ENCODE measurements at regions not wholly inside any gene's neighbourhood (a gene's known extent, or its start where the extent isn't known, plus 50 kb on each side); places are given as distances from the start of the nearest gene placed in this dataset.

DNA sequence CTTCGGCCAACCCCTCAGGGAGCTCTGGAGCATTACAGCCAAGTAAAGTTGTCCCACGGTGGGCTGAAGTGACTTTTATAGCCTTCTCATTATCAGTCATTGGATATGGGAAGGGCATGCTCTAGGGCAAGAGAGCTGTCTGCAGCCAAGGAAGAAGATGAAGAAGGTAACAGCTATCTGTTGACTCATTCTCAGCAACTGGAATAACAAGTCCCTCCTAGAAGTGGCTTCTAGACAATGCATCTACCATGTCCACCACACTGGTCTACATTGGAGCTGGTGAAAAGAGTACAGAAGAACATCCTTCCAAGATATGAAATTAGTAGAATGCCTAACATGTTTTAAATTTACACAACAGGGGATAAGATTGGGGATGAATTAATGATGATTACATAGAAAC is 524.2 kb downstream of the ACTL7B start:
- peaks cover 16% of the 10 kb centered on the region for H3K4me1 Mint-ChIP-seq
- peaks cover 2% of the 10 kb centered on the region for H3K27me3 Mint-ChIP-seq (ENCODE audit: low read depth, poor library complexity)
- DNase-seq: no peak
- H3K4me3 Mint-ChIP-seq: no peak overlapping the region
- TF ChIP-seq, protein P1, sequence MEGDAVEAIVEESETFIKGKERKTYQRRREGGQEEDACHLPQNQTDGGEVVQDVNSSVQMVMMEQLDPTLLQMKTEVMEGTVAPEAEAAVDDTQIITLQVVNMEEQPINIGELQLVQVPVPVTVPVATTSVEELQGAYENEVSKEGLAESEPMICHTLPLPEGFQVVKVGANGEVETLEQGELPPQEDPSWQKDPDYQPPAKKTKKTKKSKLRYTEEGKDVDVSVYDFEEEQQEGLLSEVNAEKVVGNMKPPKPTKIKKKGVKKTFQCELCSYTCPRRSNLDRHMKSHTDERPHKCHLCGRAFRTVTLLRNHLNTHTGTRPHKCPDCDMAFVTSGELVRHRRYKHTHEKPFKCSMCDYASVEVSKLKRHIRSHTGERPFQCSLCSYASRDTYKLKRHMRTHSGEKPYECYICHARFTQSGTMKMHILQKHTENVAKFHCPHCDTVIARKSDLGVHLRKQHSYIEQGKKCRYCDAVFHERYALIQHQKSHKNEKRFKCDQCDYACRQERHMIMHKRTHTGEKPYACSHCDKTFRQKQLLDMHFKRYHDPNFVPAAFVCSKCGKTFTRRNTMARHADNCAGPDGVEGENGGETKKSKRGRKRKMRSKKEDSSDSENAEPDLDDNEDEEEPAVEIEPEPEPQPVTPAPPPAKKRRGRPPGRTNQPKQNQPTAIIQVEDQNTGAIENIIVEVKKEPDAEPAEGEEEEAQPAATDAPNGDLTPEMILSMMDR (IDR thresholded peaks at IDR 0.05): no peak
- no peak overlapping the region for H3K27ac Mint-ChIP-seq
- H3K9me3 Mint-ChIP-seq: peaks cover 29% of the 10 kb centered on the region
- H3K36me3 Mint-ChIP-seq (ENCODE audit: low read depth): no peaks in the 10 kb centered on the region

DNA sequence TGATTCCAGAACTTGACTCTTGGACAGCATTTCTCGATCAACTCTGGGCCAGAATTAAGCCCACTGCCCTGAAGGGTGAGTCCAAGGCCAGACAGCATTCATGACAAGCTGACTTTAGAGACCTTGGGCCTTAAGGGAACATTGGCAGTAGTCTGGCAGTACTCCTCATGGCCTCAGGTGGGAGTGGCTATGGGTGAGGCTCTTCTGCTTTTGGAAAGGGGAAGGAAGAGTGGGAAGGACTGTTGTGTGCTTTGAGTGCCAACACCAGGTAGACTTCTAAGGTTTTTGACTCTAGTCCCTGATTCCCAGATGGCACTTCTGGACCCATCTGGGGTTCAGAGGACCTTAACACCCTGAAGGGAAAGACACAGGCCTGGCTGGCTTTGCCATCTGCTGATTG is 530.4 kb downstream of the ACTL7B start:
- TF ChIP-seq, protein P1 (IDR thresholded peaks at IDR 0.05): no peak
- Mint-ChIP-seq H3K4me3 (no peak overlapping the region), H3K27ac (no peak overlapping the region), H3K4me1 (peaks cover under 1% of the 10 kb centered on the region), H3K36me3 (ENCODE audit: low read depth) (no peaks in the 10 kb centered on the region), H3K9me3 (peaks cover 46% of the 10 kb centered on the region), H3K27me3 (ENCODE audit: low read depth, poor library complexity) (no peaks in the 10 kb centered on the region)
- no peak for DNase-seq

DNA sequence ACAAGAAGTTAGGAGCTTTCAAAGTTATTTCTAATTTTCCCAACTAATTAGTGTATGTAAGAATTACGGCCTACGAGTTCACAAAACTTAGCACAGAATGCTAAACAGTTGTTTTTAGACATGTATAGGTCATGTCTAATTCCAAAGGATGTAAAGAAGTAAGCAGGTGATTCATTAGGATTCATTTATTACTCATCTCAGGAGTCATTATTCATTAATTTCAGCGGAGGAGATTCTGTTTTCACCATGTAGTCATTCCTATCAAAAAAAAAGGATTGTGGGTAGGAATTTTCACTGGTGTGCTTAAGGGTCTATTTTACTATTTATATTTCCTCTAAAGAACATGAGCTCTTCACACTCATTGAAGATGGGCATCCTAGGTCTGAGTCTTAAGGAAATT is 532.2 kb downstream of the ACTL7B start:
- H3K27me3 Mint-ChIP-seq (ENCODE audit: low read depth, poor library complexity): peaks cover 3% of the 10 kb centered on the region
- peaks cover 36% of the 10 kb centered on the region for H3K9me3 Mint-ChIP-seq
- no peaks in the 10 kb centered on the region for H3K36me3 Mint-ChIP-seq (ENCODE audit: low read depth)
- TF ChIP-seq, protein P1 (IDR thresholded peaks at IDR 0.05): no peak
- no peak overlapping the region for H3K4me3 Mint-ChIP-seq
- H3K4me1 Mint-ChIP-seq: no peaks in the 10 kb centered on the region
- DNase-seq: no peak
- no peak overlapping the region for H3K27ac Mint-ChIP-seq

DNA sequence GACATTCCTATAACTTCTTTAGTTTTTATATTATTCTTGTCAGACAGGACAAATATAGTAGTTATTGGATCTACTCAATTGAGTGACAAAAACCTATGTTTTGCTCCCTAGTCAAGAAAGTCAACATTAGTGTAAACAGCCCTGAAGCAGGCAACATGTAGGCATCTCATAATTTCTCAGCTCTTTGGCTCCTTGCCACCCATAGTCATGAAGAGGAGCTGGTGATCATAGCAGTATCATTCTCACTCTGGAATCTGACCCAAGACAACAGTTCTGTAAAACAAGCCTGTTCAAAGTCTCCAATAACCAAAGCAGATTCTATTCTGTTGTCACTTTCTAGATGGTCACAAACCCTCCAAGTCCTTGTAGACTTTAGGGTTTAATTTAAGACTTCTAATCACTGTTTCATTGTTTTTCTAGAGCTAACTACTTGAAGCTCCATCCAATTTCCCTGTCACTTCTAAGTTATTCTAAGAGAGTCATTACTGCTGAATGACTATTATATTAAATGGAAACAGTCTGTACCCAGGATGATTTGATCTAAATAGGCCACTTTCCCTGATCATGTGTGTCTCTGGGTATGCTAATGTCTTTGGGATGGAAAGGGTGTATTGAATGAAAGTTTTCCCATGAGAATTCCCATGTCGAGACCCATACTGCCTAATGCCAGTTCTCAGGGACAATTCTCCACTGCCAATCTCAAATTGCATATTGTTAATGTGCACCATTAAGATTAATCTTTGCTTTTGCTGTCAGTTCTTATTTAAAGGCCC is 533.3 kb downstream of the ACTL7B start:
- no peak for DNase-seq
- peaks cover 25% of the 10 kb centered on the region for H3K9me3 Mint-ChIP-seq
- no peaks in the 10 kb centered on the region for H3K4me1 Mint-ChIP-seq
- no peaks in the 10 kb centered on the region for H3K36me3 Mint-ChIP-seq (ENCODE audit: low read depth)
- H3K27me3 Mint-ChIP-seq (ENCODE audit: low read depth, poor library complexity): peaks cover 3% of the 10 kb centered on the region
- no peak overlapping the region for H3K4me3 Mint-ChIP-seq
- TF ChIP-seq, protein P1 (IDR thresholded peaks at IDR 0.05): no peak
- no peak overlapping the region for H3K27ac Mint-ChIP-seq

DNA sequence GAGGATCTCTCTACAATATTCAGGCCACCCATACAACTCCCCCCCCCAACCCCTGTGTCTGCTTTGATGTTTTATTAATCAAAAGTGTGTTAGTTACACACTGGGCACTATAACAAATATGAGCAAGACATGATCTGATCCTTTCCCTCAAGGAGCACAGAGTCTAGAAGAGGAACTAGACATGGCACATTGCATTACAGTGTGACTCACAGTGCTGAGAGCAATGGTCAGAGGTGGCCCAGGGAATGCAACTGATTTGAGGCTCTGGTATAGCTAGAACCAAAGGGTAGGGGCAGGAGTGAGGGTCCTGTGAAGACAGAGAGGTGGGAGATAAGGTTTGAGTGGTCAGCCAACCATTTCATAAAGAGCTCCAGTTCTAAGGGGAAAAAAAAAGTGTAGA is 539.2 kb downstream of the ACTL7B start:
- H3K36me3 Mint-ChIP-seq (ENCODE audit: low read depth): no peaks in the 10 kb centered on the region
- no peak overlapping the region for H3K4me3 Mint-ChIP-seq
- no peak for DNase-seq
- no peaks in the 10 kb centered on the region for H3K4me1 Mint-ChIP-seq
- H3K27ac Mint-ChIP-seq: no peak overlapping the region
- TF ChIP-seq, protein P1 (IDR thresholded peaks at IDR 0.05): no peak
- peaks cover 3% of the 10 kb centered on the region for H3K27me3 Mint-ChIP-seq (ENCODE audit: low read depth, poor library complexity)
- H3K9me3 Mint-ChIP-seq: peaks cover 16% of the 10 kb centered on the region

DNA sequence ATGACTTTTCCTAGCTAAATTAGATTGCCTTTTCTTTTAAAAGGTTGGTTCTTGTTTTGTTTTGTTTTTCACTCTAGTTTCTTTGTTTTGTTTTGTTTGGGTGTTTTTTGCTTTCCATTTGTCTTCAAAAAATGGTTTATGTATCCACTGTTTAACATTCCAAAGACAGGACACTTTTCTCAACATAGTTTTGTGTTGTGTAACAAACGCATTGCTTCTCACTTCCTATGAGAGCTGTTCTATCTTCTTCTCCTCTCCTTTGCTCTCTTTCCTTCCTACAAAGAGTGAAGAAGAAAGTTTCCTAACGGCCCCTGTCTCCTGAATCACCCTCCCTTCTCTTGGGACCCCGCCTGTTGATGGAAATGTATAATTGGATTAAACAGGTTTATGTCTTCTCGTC is 539.7 kb downstream of the ACTL7B start:
- H3K4me1 Mint-ChIP-seq: no peaks in the 10 kb centered on the region
- no peak overlapping the region for H3K27ac Mint-ChIP-seq
- H3K36me3 Mint-ChIP-seq (ENCODE audit: low read depth): no peaks in the 10 kb centered on the region
- peaks cover 16% of the 10 kb centered on the region for H3K9me3 Mint-ChIP-seq
- no peak for DNase-seq
- H3K27me3 Mint-ChIP-seq (ENCODE audit: low read depth, poor library complexity): peaks cover 3% of the 10 kb centered on the region
- H3K4me3 Mint-ChIP-seq: no peak overlapping the region
- TF ChIP-seq, protein P1 (IDR thresholded peaks at IDR 0.05): no peak

All from nephron progenitor cell (in vitro differentiated cells).